ENCODE measurements at regions not wholly inside any gene's neighbourhood (a gene's known extent, or its start where the extent isn't known, plus 50 kb on each side); places are given as distances from the start of the nearest gene placed in this dataset.

GRCh38 chr7:21364801-21365271 lies 63.0 kb upstream of the SP4 start:
- no peak for DNase-seq (ENCODE audit: low read depth)

GRCh38 chr7:21365866-21366624 lies 61.8 kb upstream of the SP4 start:
- DNase-seq (ENCODE audit: low read depth) = no peak

DNA sequence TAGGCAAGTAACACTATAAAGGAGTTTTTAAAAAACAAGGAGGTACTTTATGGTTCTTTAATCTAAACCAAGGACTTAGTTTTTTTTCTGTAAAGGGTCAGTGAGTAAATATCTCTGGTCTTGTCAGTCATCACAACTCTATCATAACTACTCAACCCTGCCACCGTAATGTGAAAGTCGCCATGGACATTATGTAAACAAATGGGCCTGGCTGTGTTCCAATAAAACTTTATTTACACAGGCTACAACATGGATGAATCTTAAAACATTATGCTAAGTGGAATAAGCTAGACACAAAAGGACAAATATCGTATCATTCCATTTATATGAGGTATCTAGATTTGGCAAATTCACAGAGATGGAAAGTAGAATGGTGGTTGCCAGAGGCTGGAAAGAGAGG lies 60.8 kb upstream of the SP4 start:
- no peak for DNase-seq (ENCODE audit: low read depth)

- no peak for DNase-seq (ENCODE audit: low read depth)
Observed at GRCh38 chr7:21367537-21367936, 60.3 kb upstream of the SP4 start.

DNA sequence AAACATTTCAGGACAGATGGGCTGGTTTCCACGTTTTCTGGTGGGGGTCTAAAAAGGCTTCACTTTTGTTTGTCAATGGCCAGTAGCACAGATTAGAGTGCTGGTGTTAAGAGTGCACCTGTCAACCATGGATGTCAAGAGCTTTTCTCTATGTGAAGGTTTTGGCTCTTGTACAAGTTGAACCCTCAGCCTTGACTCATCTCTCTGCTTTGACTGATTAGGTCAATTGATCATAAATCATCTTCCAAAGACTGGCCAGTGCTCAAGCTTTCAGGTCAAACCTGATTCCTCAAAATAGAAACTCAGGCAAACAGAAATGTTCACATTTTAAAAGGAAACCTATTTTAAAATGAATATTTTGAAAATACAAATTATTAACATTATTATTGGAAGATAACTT lies 59.6 kb upstream of the SP4 start:
- no peak for DNase-seq (ENCODE audit: low read depth)

- DNase-seq (ENCODE audit: low read depth) = no peak
Observed at GRCh38 chr7:21370283-21370982, 57.5 kb upstream of the SP4 start.

DNA sequence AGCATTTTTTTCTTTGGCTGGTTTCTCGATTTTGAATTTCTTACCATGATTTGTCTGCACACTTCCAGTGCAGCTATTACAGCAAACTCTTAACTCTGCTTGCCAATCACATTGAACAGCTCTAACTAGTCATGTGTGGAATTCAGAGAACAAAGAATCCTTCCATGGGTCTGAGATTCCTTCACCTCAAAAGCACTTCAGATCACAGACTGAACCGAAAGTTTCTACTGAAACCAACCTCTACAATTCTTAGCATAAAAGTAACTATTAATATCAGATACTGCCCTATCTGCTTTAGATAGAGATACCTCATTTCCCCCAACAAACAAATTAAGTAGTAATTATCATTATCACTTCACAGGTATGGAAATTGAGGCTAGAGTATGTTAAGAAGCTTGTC lies 56.5 kb upstream of the SP4 start:
- no peak for DNase-seq (ENCODE audit: low read depth)

DNA sequence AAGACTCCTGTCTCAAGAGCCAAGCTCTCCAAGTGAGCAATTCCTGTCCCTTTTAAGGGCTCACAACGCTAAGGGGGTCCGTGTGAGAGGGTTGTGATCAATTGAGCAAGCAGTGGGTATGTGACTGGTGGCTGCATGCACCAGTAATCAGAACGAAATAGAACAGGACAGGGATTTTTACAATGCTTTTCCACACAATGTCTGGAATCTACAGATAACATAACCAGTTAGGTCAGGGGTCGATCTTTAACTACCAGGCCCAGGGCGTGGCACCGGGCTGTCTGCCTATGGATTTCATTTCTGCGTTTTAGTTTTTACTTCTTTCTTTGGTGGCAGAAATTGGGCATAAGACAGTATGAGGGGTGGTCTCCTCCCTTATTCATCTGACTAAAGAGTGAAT lies 54.9 kb upstream of the SP4 start:
- no peak for DNase-seq (ENCODE audit: low read depth)

GRCh38 chr7:21374134-21374533 lies 53.7 kb upstream of the SP4 start:
- no peak for DNase-seq (ENCODE audit: low read depth)

GRCh38 chr7:21377545-21377944 lies 50.3 kb upstream of the SP4 start:
- no peak for DNase-seq (ENCODE audit: low read depth)
